AG09319 (cell line): ENCODE measurements at regions not wholly inside any gene's neighbourhood (a gene's known extent, or its start where the extent isn't known, plus 50 kb on each side); places are given as distances from the start of the nearest gene placed in this dataset.

ENCODE experiments used
- DNase-seq: peaks from one replicate; pipeline ENCODE4 v3.0.0-alpha.2; 2010; ENCODE audit warnings: low read depth; ENCODE audit errors: extremely low read depth
- TF ChIP-seq, protein P1 (sequence below): IDR thresholded peaks from 2 replicates; pipeline ENCODE4 v1.5.1; 2011; ENCODE audit warnings: low read depth, mild to moderate bottlenecking, inconsistent platforms, low read length, moderate library complexity

DNA sequence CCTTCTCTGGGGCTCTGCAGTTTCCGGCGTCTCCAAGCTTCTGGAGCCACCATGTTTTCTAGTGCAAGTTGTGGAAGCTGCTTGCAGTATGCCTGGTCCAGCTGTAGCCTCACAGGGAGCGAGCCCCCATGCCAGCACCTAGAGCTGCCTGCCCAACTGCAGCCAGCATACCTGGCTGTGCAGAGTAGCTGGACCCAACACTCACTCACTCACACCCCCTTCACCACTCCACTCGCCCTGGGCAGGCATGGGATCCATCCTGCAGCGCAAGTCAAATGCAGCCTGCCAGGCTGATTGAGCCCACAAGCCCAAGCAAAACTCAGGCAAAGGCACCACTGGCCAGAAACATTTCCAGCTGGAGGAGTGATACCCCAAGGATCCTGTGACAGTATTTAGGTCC lies 797.3 kb downstream of the SLC16A7 start:
- TF ChIP-seq, protein P1, sequence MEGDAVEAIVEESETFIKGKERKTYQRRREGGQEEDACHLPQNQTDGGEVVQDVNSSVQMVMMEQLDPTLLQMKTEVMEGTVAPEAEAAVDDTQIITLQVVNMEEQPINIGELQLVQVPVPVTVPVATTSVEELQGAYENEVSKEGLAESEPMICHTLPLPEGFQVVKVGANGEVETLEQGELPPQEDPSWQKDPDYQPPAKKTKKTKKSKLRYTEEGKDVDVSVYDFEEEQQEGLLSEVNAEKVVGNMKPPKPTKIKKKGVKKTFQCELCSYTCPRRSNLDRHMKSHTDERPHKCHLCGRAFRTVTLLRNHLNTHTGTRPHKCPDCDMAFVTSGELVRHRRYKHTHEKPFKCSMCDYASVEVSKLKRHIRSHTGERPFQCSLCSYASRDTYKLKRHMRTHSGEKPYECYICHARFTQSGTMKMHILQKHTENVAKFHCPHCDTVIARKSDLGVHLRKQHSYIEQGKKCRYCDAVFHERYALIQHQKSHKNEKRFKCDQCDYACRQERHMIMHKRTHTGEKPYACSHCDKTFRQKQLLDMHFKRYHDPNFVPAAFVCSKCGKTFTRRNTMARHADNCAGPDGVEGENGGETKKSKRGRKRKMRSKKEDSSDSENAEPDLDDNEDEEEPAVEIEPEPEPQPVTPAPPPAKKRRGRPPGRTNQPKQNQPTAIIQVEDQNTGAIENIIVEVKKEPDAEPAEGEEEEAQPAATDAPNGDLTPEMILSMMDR: no peak
- no peak for DNase-seq

DNA sequence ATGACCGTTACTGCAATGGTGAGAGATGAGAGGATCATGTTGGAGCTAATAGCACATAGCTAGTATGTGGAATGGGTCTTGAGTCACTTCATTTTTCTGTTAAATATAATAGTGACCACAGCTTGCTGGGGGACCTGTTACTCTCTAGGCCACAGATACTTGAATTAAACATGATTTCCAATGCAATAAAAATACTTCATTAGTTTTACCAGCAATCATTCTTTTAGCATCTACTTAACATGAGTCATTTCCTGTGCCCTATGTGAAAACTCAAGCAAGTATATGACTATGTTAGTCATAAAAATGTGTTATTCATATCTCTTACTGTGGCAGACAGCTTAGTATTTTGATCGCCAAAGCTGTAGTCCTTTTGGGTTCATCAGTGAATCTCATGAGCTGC lies 798.8 kb downstream of the SLC16A7 start:
- TF ChIP-seq, protein P1: no peak
- DNase-seq: peak; percentile 2

GRCh38 chr12:60398547-60398946 lies 802.7 kb downstream of the SLC16A7 start:
- DNase-seq: no peak
- TF ChIP-seq, protein P1: no peak

DNA sequence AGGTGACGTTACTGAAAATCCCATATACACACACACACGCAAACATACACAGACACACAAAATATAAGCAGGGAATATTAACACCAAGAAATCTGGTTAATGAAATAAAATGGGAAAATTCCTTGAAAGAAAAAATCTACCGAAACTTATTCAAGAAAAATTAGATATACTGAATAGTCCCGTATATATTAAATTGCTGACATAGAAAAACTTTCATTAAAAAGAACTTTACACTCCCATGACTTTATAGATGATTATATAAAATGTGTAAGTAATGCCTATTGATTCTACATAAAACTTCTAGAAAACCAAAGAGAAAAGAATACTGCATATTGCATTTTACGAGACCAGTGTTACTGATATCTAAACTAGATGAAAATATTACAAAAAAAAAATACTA lies 803.2 kb downstream of the SLC16A7 start:
- TF ChIP-seq, protein P1: no peak
- DNase-seq: no peak

GRCh38 chr12:60402996-60403395 lies 807.2 kb downstream of the SLC16A7 start:
- TF ChIP-seq, protein P1: no peak
- no peak for DNase-seq

- no peak for DNase-seq
- TF ChIP-seq, protein P1: no peak
These were observed 819.5 kb downstream of the SLC16A7 start for GRCh38 chr12:60415351-60415750.

- DNase-seq: no peak
- TF ChIP-seq, protein P1: no peak
These were observed 824.2 kb downstream of the SLC16A7 start for GRCh38 chr12:60419986-60420385.
